ENCODE measurements at regions not wholly inside any gene's neighbourhood (a gene's known extent, or its start where the extent isn't known, plus 50 kb on each side); places are given as distances from the start of the nearest gene placed in this dataset.

GRCh38 chr2:239625971-239626734 lies 225.3 kb upstream of the HDAC4 start:
- no peak for DNase-seq (ENCODE audit: low read depth)

GRCh38 chr2:239625156-239625845 lies 224.5 kb upstream of the HDAC4 start:
- DNase-seq (ENCODE audit: low read depth) = no peak

GRCh38 chr2:239621611-239622010 lies 220.8 kb upstream of the HDAC4 start:
- no peak for DNase-seq (ENCODE audit: low read depth)

GRCh38 chr2:239619369-239619768 lies 218.5 kb upstream of the HDAC4 start:
- no peak for DNase-seq (ENCODE audit: low read depth)

- DNase-seq (ENCODE audit: low read depth) = no peak
These were observed 215.9 kb upstream of the HDAC4 start for GRCh38 chr2:239616729-239617128.

GRCh38 chr2:239612133-239612532 lies 211.3 kb upstream of the HDAC4 start:
- DNase-seq (ENCODE audit: low read depth) = no peak

GRCh38 chr2:239611222-239611795 lies 210.5 kb upstream of the HDAC4 start:
- DNase-seq (ENCODE audit: low read depth) = no peak

- no peak for DNase-seq (ENCODE audit: low read depth)
These were observed 209.8 kb upstream of the HDAC4 start for GRCh38 chr2:239610457-239611221.

- DNase-seq (ENCODE audit: low read depth) = no peak
These were observed 208.9 kb upstream of the HDAC4 start for GRCh38 chr2:239609607-239610310.

- DNase-seq (ENCODE audit: low read depth) = no peak
These were observed 208.3 kb upstream of the HDAC4 start for GRCh38 chr2:239609162-239609561.

- DNase-seq (ENCODE audit: low read depth) = no peak
These were observed 207.9 kb upstream of the HDAC4 start for GRCh38 chr2:239608723-239609122.

- DNase-seq (ENCODE audit: low read depth) = no peak
These were observed 207.4 kb upstream of the HDAC4 start for GRCh38 chr2:239608260-239608659.

GRCh38 chr2:239607517-239608191 lies 206.8 kb upstream of the HDAC4 start:
- DNase-seq (ENCODE audit: low read depth) = no peak

GRCh38 chr2:239606741-239607516 lies 206.1 kb upstream of the HDAC4 start:
- no peak for DNase-seq (ENCODE audit: low read depth)

- no peak for DNase-seq (ENCODE audit: low read depth)
These were observed 205.2 kb upstream of the HDAC4 start for GRCh38 chr2:239605976-239606375.

- DNase-seq (ENCODE audit: low read depth) = no peak
These were observed 204.6 kb upstream of the HDAC4 start for GRCh38 chr2:239605409-239605808.

GRCh38 chr2:239604861-239605260 lies 204.0 kb upstream of the HDAC4 start:
- no peak for DNase-seq (ENCODE audit: low read depth)

GRCh38 chr2:239603411-239604356 lies 202.9 kb upstream of the HDAC4 start:
- no peak for DNase-seq (ENCODE audit: low read depth)

All from stimulated activated CD8-positive, alpha-beta memory T cell treated with anti-CD3 and anti-CD28 coated beads, Interleukin-15, amount 100 ng/mL, for 24 hours (primary cell).